ENCODE measurements at regions not wholly inside any gene's neighbourhood (a gene's known extent, or its start where the extent isn't known, plus 50 kb on each side); places are given as distances from the start of the nearest gene placed in this dataset.

DNA sequence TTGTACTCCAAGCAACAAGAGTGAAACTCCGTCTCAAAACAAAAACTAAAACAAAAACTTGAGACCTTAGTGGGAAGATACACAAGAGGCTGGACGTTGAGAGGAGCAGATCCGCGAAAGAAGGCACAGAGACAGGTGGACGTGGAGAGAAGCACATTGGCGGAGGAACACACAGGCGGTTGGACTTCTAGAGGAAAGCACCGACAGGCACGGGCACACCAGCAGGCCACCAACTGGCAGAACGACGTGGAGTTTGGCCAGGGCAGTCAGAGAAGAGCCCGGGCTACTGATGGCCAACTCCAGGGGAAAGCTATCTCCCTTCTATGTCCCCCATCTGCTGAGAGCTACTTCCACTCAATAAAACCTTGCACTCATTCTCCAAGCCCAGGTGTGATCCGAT, 482.7 kb downstream of the GABRG2 start:
- Histone ChIP-seq H3F3A (replicated peaks; ENCODE audit: insufficient read depth) (no peaks in the 10 kb centered on the region), H3K9me2 (peaks cover 4% of the 10 kb centered on the region; the same call in 1 of the 2 replicates), H3K4me2 (no peak overlapping the region), H3K27me3 (ENCODE audit: insufficient read depth) (no peaks in the 10 kb centered on the region), H4K20me1 (ENCODE audit: insufficient read depth) (no peaks in the 10 kb centered on the region), H2AFZ (ENCODE audit: low read depth) (no peak overlapping the region), H3K36me3 (replicated peaks in 1 of 2; ENCODE audit: control insufficient read depth in 1 of 2, insufficient read depth in 2 of 2, low read length in 1 of 2) (no peaks in the 10 kb centered on the region), H3K4me3 (ENCODE audit: low read depth in 2 of 2, low read length in 1 of 2) (no peak overlapping the region), H3K27ac (ENCODE audit: low read depth in 2 of 2, low read length in 1 of 2) (no peak overlapping the region), H3K79me2 (ENCODE audit: insufficient read depth) (no peaks in the 10 kb centered on the region), H3K9me3 (no peaks in the 10 kb centered on the region), H3K4me1 (ENCODE audit: control insufficient read depth in 1 of 2, insufficient read depth in 2 of 2, low read depth in 1 of 2, low read length in 1 of 2) (no peaks in the 10 kb centered on the region), H3K9ac (no peak overlapping the region)
- no peak for DNase-seq
- 24% methylated on average over 13 of the region's 13 CpGs for WGBS (ENCODE audit: low lambda C conversion rate)
- CTCF ChIA-PET, result no interaction called here
- TF ChIP-seq, protein P1, sequence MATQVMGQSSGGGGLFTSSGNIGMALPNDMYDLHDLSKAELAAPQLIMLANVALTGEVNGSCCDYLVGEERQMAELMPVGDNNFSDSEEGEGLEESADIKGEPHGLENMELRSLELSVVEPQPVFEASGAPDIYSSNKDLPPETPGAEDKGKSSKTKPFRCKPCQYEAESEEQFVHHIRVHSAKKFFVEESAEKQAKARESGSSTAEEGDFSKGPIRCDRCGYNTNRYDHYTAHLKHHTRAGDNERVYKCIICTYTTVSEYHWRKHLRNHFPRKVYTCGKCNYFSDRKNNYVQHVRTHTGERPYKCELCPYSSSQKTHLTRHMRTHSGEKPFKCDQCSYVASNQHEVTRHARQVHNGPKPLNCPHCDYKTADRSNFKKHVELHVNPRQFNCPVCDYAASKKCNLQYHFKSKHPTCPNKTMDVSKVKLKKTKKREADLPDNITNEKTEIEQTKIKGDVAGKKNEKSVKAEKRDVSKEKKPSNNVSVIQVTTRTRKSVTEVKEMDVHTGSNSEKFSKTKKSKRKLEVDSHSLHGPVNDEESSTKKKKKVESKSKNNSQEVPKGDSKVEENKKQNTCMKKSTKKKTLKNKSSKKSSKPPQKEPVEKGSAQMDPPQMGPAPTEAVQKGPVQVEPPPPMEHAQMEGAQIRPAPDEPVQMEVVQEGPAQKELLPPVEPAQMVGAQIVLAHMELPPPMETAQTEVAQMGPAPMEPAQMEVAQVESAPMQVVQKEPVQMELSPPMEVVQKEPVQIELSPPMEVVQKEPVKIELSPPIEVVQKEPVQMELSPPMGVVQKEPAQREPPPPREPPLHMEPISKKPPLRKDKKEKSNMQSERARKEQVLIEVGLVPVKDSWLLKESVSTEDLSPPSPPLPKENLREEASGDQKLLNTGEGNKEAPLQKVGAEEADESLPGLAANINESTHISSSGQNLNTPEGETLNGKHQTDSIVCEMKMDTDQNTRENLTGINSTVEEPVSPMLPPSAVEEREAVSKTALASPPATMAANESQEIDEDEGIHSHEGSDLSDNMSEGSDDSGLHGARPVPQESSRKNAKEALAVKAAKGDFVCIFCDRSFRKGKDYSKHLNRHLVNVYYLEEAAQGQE (IDR thresholded peaks at IDR 0.05; ENCODE audit: low read depth, low read length), result no peak
- TF ChIP-seq MAX (IDR thresholded peaks at IDR 0.05; ENCODE audit: low read depth) (no peak), RXRA (IDR thresholded peaks at IDR 0.05; ENCODE audit: borderline replicate concordance, low read depth) (no peak), ELF1 (IDR thresholded peaks at IDR 0.05) (no peak), MEF2A (IDR thresholded peaks at IDR 0.05; ENCODE audit: borderline replicate concordance, low read depth) (no peak), YY1 (IDR thresholded peaks at IDR 0.05; ENCODE audit: low read depth) (no peak), RCOR1 (IDR thresholded peaks at IDR 0.05; ENCODE audit: low read length) (no peak), FOSL2 (IDR thresholded peaks at IDR 0.05; ENCODE audit: borderline replicate concordance, low read depth) (no peak), TAF1 (IDR thresholded peaks at IDR 0.05; ENCODE audit: borderline replicate concordance, low read depth, low read length) (no peak), POLR2AphosphoS5 (IDR thresholded peaks at IDR 0.05; ENCODE audit: low read depth, low read length) (no peak), IRF3 (IDR thresholded peaks at IDR 0.05; ENCODE audit: low read depth, low read length) (no peak), GATA2 (CRISPR knock-in tag; IDR thresholded peaks at IDR 0.05) (no peak), CHD2 (IDR thresholded peaks at IDR 0.05; ENCODE audit: low read length, partially characterized antibody) (no peak), SIN3A (IDR thresholded peaks at IDR 0.05; ENCODE audit: borderline replicate concordance, low read depth, low read length) (no peak), SMC3 (IDR thresholded peaks at IDR 0.05; ENCODE audit: low read depth, low read length) (no peak), NRF1 (IDR thresholded peaks at IDR 0.05; ENCODE audit: low read depth, low read length) (no peak)
- POLR2A ChIA-PET, result no interaction called here

Measured in SK-N-SH (cell line).